Limb (tissue), 2 donors: ENCODE measurements at regions not wholly inside any gene's neighbourhood (a gene's known extent, or its start where the extent isn't known, plus 50 kb on each side); places are given as distances from the start of the nearest gene placed in this dataset.

ENCODE experiments used
- DNase-seq, 2 donors: peaks; one replicate each; pipeline ENCODE4 v3.0.0-alpha.2; 2016; ENCODE audit errors: extremely low spot score in 2 of 2

DNA sequence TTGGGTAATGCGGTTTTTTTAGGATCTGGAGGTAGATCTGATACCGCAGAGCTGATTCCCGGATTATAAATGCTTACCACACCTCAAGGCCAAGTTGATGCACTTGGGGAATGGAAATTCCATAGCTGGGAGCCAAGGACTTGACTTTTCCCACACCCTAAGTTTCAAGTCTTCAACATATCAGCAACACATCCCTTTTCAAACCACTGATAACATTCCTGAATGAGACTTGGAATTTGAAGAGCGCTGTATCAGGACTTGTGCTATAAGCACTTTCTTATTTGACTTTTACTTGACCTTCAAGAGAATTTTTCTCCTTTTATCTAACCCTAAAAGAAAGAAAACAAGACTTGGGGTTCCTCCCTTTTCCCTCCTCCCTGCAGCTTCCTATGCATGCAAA is 90.6 kb upstream of the NAA20 start:
- DNase-seq = no peak

- no peak for DNase-seq
These were observed 88.7 kb upstream of the NAA20 start for GRCh38 chr20:19928328-19929011.

GRCh38 chr20:19929012-19929360 is 88.2 kb upstream of the NAA20 start:
- DNase-seq = no peak

DNA sequence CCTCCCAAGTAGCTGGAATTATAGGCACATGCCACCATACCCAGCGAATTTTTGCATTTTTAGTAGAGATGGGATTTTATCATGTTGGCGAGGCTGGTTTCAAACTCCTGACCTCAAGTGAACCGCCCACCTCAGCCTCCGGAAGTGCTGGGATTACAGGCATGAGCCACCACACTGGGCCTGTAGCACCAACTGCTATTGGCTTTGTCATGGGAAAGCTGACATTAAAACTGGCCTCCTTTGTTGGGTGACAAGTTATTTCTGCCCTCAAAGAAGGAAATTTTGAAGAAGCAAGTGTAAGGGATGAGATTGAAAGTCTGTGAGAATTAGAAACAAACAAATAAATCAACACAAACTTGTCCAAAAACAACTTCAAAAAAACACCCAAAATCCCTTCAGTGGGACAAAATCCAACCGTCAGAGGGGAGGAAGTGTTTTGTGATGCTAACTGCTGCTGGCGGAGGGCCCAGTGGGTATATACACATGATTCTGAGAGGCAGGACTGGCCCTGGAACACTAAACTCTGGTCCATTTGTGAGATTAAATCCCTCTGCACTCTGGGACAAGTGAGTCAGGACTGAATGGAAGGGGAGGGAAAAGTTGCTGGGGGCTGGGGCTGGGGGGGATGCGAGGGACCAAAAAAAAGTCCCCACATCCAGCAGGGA is 87.5 kb upstream of the NAA20 start:
- no peak for DNase-seq

DNA sequence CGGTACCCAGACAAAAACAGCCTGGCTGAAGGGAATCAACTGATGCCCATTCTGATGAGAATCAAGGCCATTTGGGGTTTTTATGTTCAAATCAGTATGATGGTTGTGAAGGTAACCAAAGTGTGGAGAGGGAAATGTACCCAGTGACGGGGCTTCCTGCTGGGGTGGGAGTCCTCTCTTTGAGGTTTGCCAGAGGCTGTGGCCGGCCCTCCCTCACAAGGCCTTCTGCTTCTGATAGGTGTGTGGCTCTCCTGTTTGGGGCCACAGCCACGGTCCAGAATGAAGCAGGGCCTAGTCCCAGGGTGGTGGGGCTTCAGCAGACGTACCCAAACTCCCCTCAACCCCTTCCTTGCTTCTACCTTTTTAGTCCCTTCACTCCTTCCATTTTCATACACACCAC is 86.7 kb upstream of the NAA20 start:
- DNase-seq = no peak

GRCh38 chr20:19932170-19932667 is 84.9 kb upstream of the NAA20 start:
- DNase-seq = peak in 1 of 2 donors; percentile 62

DNA sequence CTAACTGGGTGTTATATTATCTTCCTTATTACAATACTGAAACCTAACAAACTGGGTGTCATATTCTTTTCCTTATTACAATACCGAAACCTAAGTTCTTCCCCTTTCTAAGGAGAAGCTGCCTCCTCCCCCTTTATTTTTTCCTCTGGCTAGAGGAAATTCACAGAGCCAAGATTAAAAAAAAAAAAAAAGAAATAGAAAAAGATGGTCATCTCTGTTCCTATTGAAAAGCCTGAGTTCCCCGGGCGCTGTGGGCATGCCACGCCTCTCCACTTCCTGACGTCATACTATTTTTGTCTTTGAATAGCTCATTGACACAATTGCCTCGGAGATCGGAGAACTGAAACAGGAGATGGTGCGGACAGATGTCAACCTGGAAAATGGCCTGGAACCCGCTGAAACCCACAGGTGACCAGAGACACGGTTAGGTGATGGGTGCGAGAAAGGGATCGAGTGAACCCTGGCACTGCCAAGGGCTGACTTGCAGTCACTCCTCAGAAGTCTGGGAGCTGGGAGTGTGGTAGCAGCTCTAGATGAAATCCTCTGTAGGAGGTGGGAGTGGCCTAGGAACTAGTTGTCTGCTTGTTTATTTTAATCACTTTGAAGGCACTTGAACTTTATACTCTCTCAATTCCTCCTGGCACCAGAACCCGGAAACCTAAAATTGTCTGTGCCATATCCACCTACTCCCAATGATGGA is 82.2 kb upstream of the NAA20 start:
- no peak for DNase-seq

- peak in 1 of 2 donors; percentile 43 for DNase-seq
These were observed 81.3 kb upstream of the NAA20 start for GRCh38 chr20:19935842-19936241.

DNA sequence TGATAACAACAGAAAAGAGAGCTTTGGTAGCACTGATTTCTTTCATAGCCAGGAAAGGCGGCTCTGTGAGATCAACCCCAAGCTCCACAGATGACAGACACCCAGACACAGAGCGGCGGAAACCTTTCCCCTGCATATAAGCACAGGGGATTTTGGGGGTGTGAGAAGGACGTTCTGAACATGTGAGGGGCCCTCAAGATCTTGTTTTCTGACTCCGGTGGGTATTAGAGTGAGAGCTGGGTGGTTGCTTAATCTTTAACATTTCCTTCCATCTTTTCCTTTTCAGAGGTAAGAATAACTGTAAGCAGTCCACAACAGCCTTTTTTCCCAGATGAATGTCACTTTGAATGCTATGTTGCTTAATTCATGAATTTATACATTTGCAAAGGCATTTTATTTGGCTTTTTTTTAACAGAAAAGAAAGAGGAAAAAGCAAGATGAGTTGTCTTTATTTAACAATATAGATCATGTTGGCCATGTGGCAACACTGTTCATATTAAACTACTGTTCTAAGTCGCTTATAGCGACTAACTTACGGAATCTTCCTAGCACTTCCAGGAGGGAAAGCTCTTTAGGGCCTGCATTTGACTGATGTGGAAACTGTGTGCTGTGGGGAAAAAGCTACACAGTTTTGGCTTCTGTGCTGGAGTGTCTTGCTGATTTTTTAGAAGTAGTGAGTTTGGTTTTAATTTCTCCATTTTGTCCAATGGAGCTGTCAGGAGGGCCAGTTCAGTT is 80.5 kb upstream of the NAA20 start:
- DNase-seq = no peak

DNA sequence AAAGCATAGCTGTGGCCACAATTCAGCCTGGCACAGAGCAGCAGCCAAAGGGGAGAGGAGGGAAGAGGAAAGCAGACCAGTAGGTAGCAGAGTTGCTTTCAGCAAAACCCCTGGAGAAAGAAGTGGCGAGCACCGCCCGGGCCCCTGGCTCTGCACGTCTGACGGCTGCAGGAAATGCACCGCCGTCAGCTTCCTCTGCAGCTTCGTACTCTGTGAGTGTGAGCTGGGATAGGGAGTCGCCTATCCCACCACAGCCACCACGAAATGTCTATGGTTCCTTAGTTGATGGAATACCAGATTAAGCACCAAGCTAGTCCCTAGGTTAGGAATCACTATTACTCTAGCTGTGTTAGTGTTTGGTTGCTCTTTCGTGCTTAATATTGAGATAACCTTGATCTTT is 79.9 kb upstream of the NAA20 start:
- no peak for DNase-seq

- no peak for DNase-seq
These were observed 79.3 kb upstream of the NAA20 start for GRCh38 chr20:19937651-19938420.

- DNase-seq = no peak
These were observed 78.6 kb upstream of the NAA20 start for GRCh38 chr20:19938421-19939090.

- no peak for DNase-seq
These were observed 76.1 kb upstream of the NAA20 start for GRCh38 chr20:19940988-19941460.

GRCh38 chr20:19942611-19943010 is 74.6 kb upstream of the NAA20 start:
- no peak for DNase-seq

GRCh38 chr20:19943061-19943521 is 74.1 kb upstream of the NAA20 start:
- DNase-seq = no peak

DNA sequence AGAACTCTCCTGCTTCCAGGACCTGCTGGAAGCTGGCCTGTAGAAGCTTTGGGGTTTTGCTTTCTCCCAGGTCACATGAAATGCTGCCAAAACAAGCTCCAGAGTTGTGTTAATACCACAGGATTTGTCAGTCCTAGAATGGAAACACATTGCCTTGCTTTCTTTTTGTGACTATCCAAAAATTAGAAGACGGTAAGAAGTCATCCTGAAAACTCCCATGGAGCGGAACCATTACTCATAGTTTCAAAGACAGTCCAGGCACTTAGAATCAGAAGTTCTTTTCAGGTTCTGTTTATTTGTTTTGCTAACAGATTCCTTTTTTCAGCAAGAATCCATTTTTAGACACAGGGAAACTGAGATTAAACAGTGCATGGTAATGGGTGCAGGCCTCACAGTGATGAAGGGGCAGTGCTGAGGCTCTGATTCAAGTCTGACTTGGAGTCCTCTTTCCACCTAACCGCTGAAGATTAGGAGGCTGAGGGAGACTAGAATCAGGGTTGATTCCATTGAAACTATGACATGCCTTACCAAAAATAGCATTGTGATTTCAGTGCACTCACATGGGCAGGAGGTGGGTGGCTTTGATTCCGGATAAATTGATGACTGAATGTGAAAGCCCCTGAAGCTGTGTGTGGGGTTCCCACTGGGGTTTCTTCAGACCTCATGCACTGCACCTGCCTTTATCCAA is 72.2 kb upstream of the NAA20 start:
- no peak for DNase-seq

- no peak for DNase-seq
These were observed 71.2 kb upstream of the NAA20 start for GRCh38 chr20:19945732-19946670.

GRCh38 chr20:19947611-19948264 is 69.4 kb upstream of the NAA20 start:
- no peak for DNase-seq
